ENCODE measurements at regions not wholly inside any gene's neighbourhood (a gene's known extent, or its start where the extent isn't known, plus 50 kb on each side); places are given as distances from the start of the nearest gene placed in this dataset.

GRCh38 chr1:232519186-232519585, 110.7 kb downstream of the SIPA1L2 start:
- TF ChIP-seq MEF2A (IDR thresholded peaks at IDR 0.05; ENCODE audit: borderline replicate concordance, low read depth) (no peak), CTCF (IDR thresholded peaks at IDR 0.05) (no peak), EZH2phosphoT487 (IDR thresholded peaks at IDR 0.05; ENCODE audit: borderline replicate concordance, low read depth) (no peak), MAX (IDR thresholded peaks at IDR 0.05; ENCODE audit: low read depth) (no peak), USF1 (IDR thresholded peaks at IDR 0.05; ENCODE audit: borderline replicate concordance, low read depth) (no peak), REST (IDR thresholded peaks at IDR 0.05; ENCODE audit: low read depth, low read length) (no peak), TAF1 (IDR thresholded peaks at IDR 0.05; ENCODE audit: borderline replicate concordance, low read depth, low read length) (no peak), RFX5 (IDR thresholded peaks at IDR 0.05; ENCODE audit: low read length) (no peak), EP300 (IDR thresholded peaks at IDR 0.05; ENCODE audit: borderline replicate concordance in 1 of 2, low read depth in 1 of 2, low read length in 1 of 2) (no peak), NFIC (IDR thresholded peaks at IDR 0.05; ENCODE audit: borderline replicate concordance) (no peak), RAD21 (IDR thresholded peaks at IDR 0.05; ENCODE audit: low read length) (no peak), SMC3 (IDR thresholded peaks at IDR 0.05; ENCODE audit: low read depth, low read length) (no peak), GATA2 (CRISPR knock-in tag; IDR thresholded peaks at IDR 0.05) (no peak), GABPA (IDR thresholded peaks at IDR 0.05; ENCODE audit: low read depth) (no peak)

Data from SK-N-SH (cell line).